ENCODE measurements at regions not wholly inside any gene's neighbourhood (a gene's known extent, or its start where the extent isn't known, plus 50 kb on each side); places are given as distances from the start of the nearest gene placed in this dataset.
"Not testable (repeated sequence)": the region's sequence is repeated elsewhere in the genome, so short reads cannot be mapped to it uniquely, and the experiment has no call there.

GRCh38 chr12:131312382-131312781 lies 358.7 kb downstream of the ADGRD1 start:
- ATAC-seq (ENCODE audit: low read depth); H2BK20ac ChIP-seq (ENCODE audit: low read depth, low read length); dilution Hi-C loops (cut with HindIII; ENCODE audit: low sequenced_read_pairs, unreplicated experiment); H2AK9ac ChIP-seq (replicated peaks; ENCODE audit: low read depth, low read length, poor library complexity); H3K36me3 ChIP-seq (ENCODE audit: control insufficient read depth, insufficient read depth, low read length); H3K27me3 ChIP-seq (ENCODE audit: control insufficient read depth, insufficient read depth, low read length); H2BK5ac ChIP-seq (ENCODE audit: low read depth, low read length, poor library complexity, severe bottlenecking); H4K91ac ChIP-seq (ENCODE audit: insufficient read depth, low read depth, low read length); H3K14ac ChIP-seq (replicated peaks; ENCODE audit: low read depth, low read length); H4K20me1 ChIP-seq (ENCODE audit: insufficient read depth, low read length); H3K23ac ChIP-seq (ENCODE audit: low read depth, low read length); H2AFZ ChIP-seq (replicated peaks; ENCODE audit: low read length, poor library complexity); H3K4me3 ChIP-seq (ENCODE audit: insufficient read depth, low read depth, low read length); H3K56ac ChIP-seq (ENCODE audit: extremely low read depth, insufficient read depth, low read length); H3K4me2 ChIP-seq (ENCODE audit: low read depth, low read length); H2AK5ac ChIP-seq (ENCODE audit: low read depth, low read length); H2BK15ac ChIP-seq (ENCODE audit: low read depth, low read length); POLR2A ChIA-PET (ENCODE audit: unreplicated experiment); BruUV-seq (replicated peaks); H3K79me1 ChIP-seq (ENCODE audit: low read depth in 1 of 2, low read length in 2 of 2); DNase-seq; CTCF ChIA-PET; H3K9me1 ChIP-seq (ENCODE audit: insufficient read depth, low read length); H4K8ac ChIP-seq (ENCODE audit: low read depth in 2 of 2, low read length in 2 of 2); H3K4ac ChIP-seq (ENCODE audit: low read depth, low read length); H2BK120ac ChIP-seq (ENCODE audit: low read depth, low read length); H3K18ac ChIP-seq (ENCODE audit: low read depth, low read length); H3K27ac ChIP-seq (ENCODE audit: insufficient read depth, low read length); H3K9ac ChIP-seq (ENCODE audit: low read depth, low read length); intact Hi-C loops (cut with micrococcal nuclease); H4K5ac ChIP-seq (ENCODE audit: low read depth, low read length); H3K4me1 ChIP-seq (ENCODE audit: control insufficient read depth, insufficient read depth, low read length): not testable (repeated sequence)
- peaks cover 31% of the 10 kb centered on the region for H3K9me3 ChIP-seq (ENCODE audit: control insufficient read depth, insufficient read depth, low read length)
- in situ Hi-C loops (cut with MboI; ENCODE audit: low sequenced_read_pairs), result loop anchor here (5.0 kb wide), 1 partner anchor 330 kb away; no protein-coding TSS in a partner anchor
- WGBS, 2 experiments (ENCODE audit: extremely low coverage in 2 of 2, insufficient read length in 1 of 2), result no CpG with 5 or more reads among the region's 9 CpGs

All from IMR-90 (cell line).